ENCODE measurements at regions not wholly inside any gene's neighbourhood (a gene's known extent, or its start where the extent isn't known, plus 50 kb on each side); places are given as distances from the start of the nearest gene placed in this dataset.

DNA sequence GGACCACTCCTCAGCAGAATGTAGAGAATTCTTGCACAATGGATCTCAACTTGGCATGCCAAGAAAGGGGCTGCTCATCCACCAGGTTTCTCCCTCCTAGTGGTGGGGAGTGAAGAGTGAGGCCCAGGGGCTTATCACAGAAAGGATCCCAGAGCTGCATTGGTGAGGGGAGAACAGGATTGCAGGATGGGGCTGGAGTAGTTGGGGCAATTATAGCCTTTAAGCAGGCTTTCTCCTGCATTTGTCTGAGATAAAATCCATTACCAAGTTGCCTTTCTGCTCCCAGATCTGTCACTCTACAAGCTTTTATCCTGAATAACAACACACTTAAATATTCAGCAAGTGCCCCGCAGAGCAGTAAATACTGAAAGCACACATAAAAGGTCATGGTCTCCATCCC is 130.8 kb upstream of the CES5A start:
- no peak for ATAC-seq (ENCODE audit: low FRiP score in 2 of 2)
- Histone ChIP-seq H3K9me3 (no peaks in the 10 kb centered on the region), H3K4me3 (no peak overlapping the region), H3K27ac (no peak overlapping the region), H3K4me1 (no peaks in the 10 kb centered on the region), H3K36me3 (no peaks in the 10 kb centered on the region), H3K27me3 (no peaks in the 10 kb centered on the region)
- DNase-seq = no peak
- 61 to 74% methylated on average over 1 of the region's 1 CpG for WGBS, 2 donors
- no peak for TF ChIP-seq POLR2A (IDR thresholded peaks at IDR 0.05)
- TF ChIP-seq POLR2AphosphoS5 (IDR thresholded peaks at IDR 0.05) = no peak
- TF ChIP-seq EP300 (IDR thresholded peaks at IDR 0.05) = no peak
- TF ChIP-seq, protein P1, sequence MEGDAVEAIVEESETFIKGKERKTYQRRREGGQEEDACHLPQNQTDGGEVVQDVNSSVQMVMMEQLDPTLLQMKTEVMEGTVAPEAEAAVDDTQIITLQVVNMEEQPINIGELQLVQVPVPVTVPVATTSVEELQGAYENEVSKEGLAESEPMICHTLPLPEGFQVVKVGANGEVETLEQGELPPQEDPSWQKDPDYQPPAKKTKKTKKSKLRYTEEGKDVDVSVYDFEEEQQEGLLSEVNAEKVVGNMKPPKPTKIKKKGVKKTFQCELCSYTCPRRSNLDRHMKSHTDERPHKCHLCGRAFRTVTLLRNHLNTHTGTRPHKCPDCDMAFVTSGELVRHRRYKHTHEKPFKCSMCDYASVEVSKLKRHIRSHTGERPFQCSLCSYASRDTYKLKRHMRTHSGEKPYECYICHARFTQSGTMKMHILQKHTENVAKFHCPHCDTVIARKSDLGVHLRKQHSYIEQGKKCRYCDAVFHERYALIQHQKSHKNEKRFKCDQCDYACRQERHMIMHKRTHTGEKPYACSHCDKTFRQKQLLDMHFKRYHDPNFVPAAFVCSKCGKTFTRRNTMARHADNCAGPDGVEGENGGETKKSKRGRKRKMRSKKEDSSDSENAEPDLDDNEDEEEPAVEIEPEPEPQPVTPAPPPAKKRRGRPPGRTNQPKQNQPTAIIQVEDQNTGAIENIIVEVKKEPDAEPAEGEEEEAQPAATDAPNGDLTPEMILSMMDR (IDR thresholded peaks at IDR 0.05) = no peak

DNA sequence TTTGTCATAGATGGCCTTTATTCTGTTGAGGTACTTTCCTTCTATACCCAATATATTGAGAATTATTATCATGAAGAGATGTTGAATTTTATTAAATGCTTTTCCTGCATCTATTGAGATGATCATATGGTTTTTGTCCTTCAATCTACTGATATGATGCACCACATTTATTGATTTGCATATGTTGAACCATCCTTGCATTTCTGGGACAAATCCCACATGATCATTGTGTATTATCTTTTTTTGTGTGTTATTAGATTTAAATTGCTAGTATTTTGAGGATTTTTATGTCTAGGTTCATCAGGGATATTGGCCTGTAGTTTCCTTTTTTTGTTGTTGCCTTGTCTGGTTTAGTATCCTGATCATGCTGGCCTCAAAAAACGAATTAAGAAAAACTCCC is 124.5 kb upstream of the CES5A start:
- no peaks in the 10 kb centered on the region for H3K27me3 ChIP-seq
- H3K9me3 ChIP-seq = no peaks in the 10 kb centered on the region
- WGBS, 2 donors = 31 to 35% methylated on average over 1 of the region's 1 CpG
- H3K36me3 ChIP-seq = no peaks in the 10 kb centered on the region
- TF ChIP-seq POLR2A (IDR thresholded peaks at IDR 0.05) = no peak
- no peak for TF ChIP-seq POLR2AphosphoS5 (IDR thresholded peaks at IDR 0.05)
- TF ChIP-seq EP300 (IDR thresholded peaks at IDR 0.05) = no peak
- TF ChIP-seq, protein P1 (IDR thresholded peaks at IDR 0.05) = no peak
- no peak overlapping the region for H3K4me3 ChIP-seq
- H3K4me1 ChIP-seq = no peaks in the 10 kb centered on the region
- DNase-seq (no peak), ATAC-seq (ENCODE audit: low FRiP score in 2 of 2) (no peak)
- no peak overlapping the region for H3K27ac ChIP-seq

DNA sequence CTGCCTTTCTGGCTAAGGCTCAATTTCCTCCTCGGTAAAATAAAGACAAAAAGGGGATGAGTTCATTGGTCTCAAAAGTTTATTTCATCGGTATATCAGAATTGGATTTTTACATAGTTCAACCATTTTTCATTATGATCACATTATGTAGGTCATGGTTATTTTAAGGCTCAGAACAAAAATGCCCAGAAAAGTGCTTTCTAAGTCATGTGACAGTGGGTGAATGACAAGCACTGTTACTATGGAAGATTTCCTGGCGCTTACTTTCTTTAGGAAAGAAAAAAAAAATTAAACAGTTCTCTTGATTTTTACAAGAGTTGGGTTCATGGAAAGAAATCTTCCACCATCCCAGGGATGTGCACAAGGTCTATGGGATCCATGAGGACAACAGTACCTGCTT is 117.9 kb upstream of the CES5A start:
- no peak overlapping the region for H3K4me3 ChIP-seq
- WGBS, 2 donors = 89 to 93% methylated on average over 3 of the region's 3 CpGs
- H3K27ac ChIP-seq = no peak overlapping the region
- no peaks in the 10 kb centered on the region for H3K27me3 ChIP-seq
- no peaks in the 10 kb centered on the region for H3K36me3 ChIP-seq
- no peaks in the 10 kb centered on the region for H3K9me3 ChIP-seq
- no peak for ATAC-seq (ENCODE audit: low FRiP score in 2 of 2)
- DNase-seq = no peak
- TF ChIP-seq, protein P1 (IDR thresholded peaks at IDR 0.05) = no peak
- TF ChIP-seq POLR2A (IDR thresholded peaks at IDR 0.05) = no peak
- TF ChIP-seq EP300 (IDR thresholded peaks at IDR 0.05) = no peak
- H3K4me1 ChIP-seq = no peaks in the 10 kb centered on the region

DNA sequence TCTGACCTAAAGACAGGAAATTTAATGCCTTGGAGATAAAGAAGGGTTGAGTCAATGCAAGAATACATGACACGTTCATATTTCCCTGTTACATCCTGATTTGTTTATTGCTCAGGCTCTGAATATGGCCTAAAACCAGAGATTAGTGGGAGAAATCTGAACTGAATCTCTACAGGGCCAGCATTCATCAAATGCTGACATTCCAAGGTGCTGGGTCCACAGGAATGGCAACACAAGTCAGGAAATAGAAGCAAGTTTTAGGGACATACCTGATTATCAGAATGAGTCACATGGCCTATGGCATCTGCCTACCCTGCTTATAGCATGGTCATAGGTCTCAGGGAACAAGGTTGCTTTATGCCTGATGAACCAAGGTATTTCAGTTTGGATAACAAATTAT is 117.4 kb upstream of the CES5A start:
- H3K9me3 ChIP-seq = no peaks in the 10 kb centered on the region
- H3K4me3 ChIP-seq = no peak overlapping the region
- TF ChIP-seq, protein P1 (IDR thresholded peaks at IDR 0.05) = no peak
- TF ChIP-seq POLR2A (IDR thresholded peaks at IDR 0.05) = no peak
- TF ChIP-seq POLR2AphosphoS5 (IDR thresholded peaks at IDR 0.05) = no peak
- TF ChIP-seq EP300 (IDR thresholded peaks at IDR 0.05) = no peak
- DNase-seq (no peak), ATAC-seq (ENCODE audit: low FRiP score in 2 of 2) (no peak)
- 35 to 41% methylated on average over 1 of the region's 1 CpG for WGBS, 2 donors
- H3K36me3 ChIP-seq = no peaks in the 10 kb centered on the region
- H3K4me1 ChIP-seq = no peaks in the 10 kb centered on the region
- H3K27me3 ChIP-seq = no peaks in the 10 kb centered on the region
- H3K27ac ChIP-seq = no peak overlapping the region

DNA sequence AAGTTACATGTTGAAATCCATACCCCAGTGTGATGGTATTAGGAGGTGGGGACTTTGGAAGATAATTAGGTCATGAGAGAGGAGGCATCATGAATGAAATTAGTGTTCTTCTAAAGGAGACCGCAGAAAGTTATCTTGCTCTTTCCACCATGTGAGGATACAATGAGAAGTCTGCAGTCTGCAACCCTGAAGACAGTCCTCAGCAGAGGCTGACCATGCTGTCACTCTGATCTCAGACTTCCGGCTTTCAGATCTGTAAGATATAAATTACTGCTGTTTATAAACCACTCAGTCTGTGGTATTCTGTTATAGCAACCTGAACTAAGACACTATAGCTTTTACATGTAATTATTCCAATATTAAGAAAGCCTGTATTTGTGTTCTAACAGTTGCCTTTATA is 116.7 kb upstream of the CES5A start:
- Histone ChIP-seq H3K27ac (no peak overlapping the region), H3K27me3 (no peaks in the 10 kb centered on the region), H3K9me3 (no peaks in the 10 kb centered on the region), H3K36me3 (no peaks in the 10 kb centered on the region), H3K4me3 (no peak overlapping the region), H3K4me1 (no peaks in the 10 kb centered on the region)
- no peak for DNase-seq
- TF ChIP-seq, protein P1 (IDR thresholded peaks at IDR 0.05) = no peak
- TF ChIP-seq POLR2AphosphoS5 (IDR thresholded peaks at IDR 0.05) (no peak), EP300 (IDR thresholded peaks at IDR 0.05) (no peak), POLR2A (IDR thresholded peaks at IDR 0.05) (no peak)
- 69 to 71% methylated on average over 2 of the region's 2 CpGs for whole genome bisulfite sequencing, 2 donors
- ATAC-seq (ENCODE audit: low FRiP score in 2 of 2) = no peak
